ENCODE measurements at regions not wholly inside any gene's neighbourhood (a gene's known extent, or its start where the extent isn't known, plus 50 kb on each side); places are given as distances from the start of the nearest gene placed in this dataset.
"Not testable (repeated sequence)": the region's sequence is repeated elsewhere in the genome, so short reads cannot be mapped to it uniquely, and the experiment has no call there.

- intact Hi-C loops (cut with DNase I; ENCODE audit: low total_unique reads) (no loop called here), in situ Hi-C loops (cut with MboI; ENCODE audit: low sequenced_read_pairs in 4 of 4) (no loop called here)
- DNase-seq = no peak
- no peak overlapping the region for H3K4me3 ChIP-seq
- TF ChIP-seq CTCF (IDR thresholded peaks at IDR 0.05 in 4 of 5, conservative IDR thresholded peaks at IDR 0.05 in 1 of 5) (no peak), POLR2A (IDR thresholded peaks at IDR 0.05) (no peak)
- no peak for ATAC-seq
- H3K36me3 ChIP-seq = no peaks in the 10 kb centered on the region
- H3K27ac ChIP-seq = no peak overlapping the region
- H3K9me3 ChIP-seq = no peaks in the 10 kb centered on the region
- no peaks in the 10 kb centered on the region for H3K27me3 ChIP-seq
- no peaks in the 10 kb centered on the region for H3K4me1 ChIP-seq
Observed at GRCh38 chr6:79133173-79133572, 55.1 kb upstream of the PHIP start.

GRCh38 chr6:79131220-79131619 is 53.2 kb upstream of the PHIP start:
- H3K4me3 ChIP-seq; in situ Hi-C loops (cut with MboI; ENCODE audit: low sequenced_read_pairs in 4 of 4); intact Hi-C loops (cut with DNase I; ENCODE audit: low total_unique reads); ATAC-seq; H3K4me1 ChIP-seq; DNase-seq; H3K9me3 ChIP-seq; H3K27me3 ChIP-seq; H3K36me3 ChIP-seq; H3K27ac ChIP-seq: not testable (repeated sequence)
